Neural progenitor cell (in vitro differentiated cells): ENCODE measurements at regions not wholly inside any gene's neighbourhood (a gene's known extent, or its start where the extent isn't known, plus 50 kb on each side); places are given as distances from the start of the nearest gene placed in this dataset.

Experiments used
- DNase-seq: peaks from one replicate; pipeline ENCODE4 v3.0.0-alpha.2; 2016; ENCODE audit warnings: low spot score
- H2AFZ ChIP-seq: fragments of 200-600 bp; sonication (generic); replicated peaks from 2 replicates; pipeline ENCODE4 v1.6.1; 2016; ENCODE audit warnings: antibody characterized with exemption
- H3F3A ChIP-seq: fragments of 200-600 bp; sonication (generic); 2 replicates; pipeline ENCODE4 v1.6.1; 2016; ENCODE audit warnings: antibody characterized with exemption, low read depth
- H3K27ac ChIP-seq: fragments of 200-600 bp; sonication (generic); 2 replicates; pipeline ENCODE4 v1.5.1; 2016; ENCODE audit warnings: mild to moderate bottlenecking
- H3K27me3 ChIP-seq: fragments of 200-600 bp; sonication (generic); 2 replicates; pipeline ENCODE4 v1.6.1; 2016; ENCODE audit warnings: mild to moderate bottlenecking, moderate library complexity
- H3K36me3 ChIP-seq: fragments of 200-600 bp; sonication (generic); 2 replicates; pipeline ENCODE4 v1.5.1; 2016
- H3K4me1 ChIP-seq: fragments of 200-600 bp; sonication (generic); 2 replicates; pipeline ENCODE4 v1.6.1; 2016; ENCODE audit warnings: mixed run types
- H3K4me2 ChIP-seq: fragments of 200-600 bp; sonication (generic); 2 replicates; pipeline ENCODE4 v1.6.1; 2016
- H3K4me3 ChIP-seq: fragments of 200-600 bp; sonication (generic); 2 replicates; pipeline ENCODE4 v1.5.1; 2016
- H3K79me2 ChIP-seq: fragments of 200-600 bp; sonication (generic); 2 replicates; pipeline ENCODE4 v1.6.1; 2016; ENCODE audit warnings: low read depth
- H3K9ac ChIP-seq: fragments of 200-600 bp; sonication (generic); 2 replicates; pipeline ENCODE4 v1.6.1; 2016
- H3K9me3 ChIP-seq: fragments of 200-600 bp; sonication (generic); 2 replicates; pipeline ENCODE4 v1.5.1; 2016; ENCODE audit warnings: low read depth
- H4K20me1 ChIP-seq: fragments of 200-600 bp; sonication (generic); 2 replicates; pipeline ENCODE4 v1.6.1; 2016; ENCODE audit warnings: low read depth
- H3K27ac Mint-ChIP-seq: 3 replicates; pipeline ENCODE4 v1.8.0; 2021; ENCODE audit warnings: mixed read lengths
- H3K27me3 Mint-ChIP-seq: 2 replicates; pipeline ENCODE4 v1.8.0; 2022; ENCODE audit warnings: low read depth, mild to moderate bottlenecking, inconsistent platforms, moderate library complexity, mixed read lengths; ENCODE audit not compliant: insufficient read depth
- H3K36me3 Mint-ChIP-seq: 3 replicates; pipeline ENCODE4 v1.8.0; 2021; ENCODE audit warnings: mixed read lengths
- H3K4me1 Mint-ChIP-seq: 3 replicates; pipeline ENCODE4 v1.8.0; 2021; ENCODE audit warnings: mixed read lengths
- H3K4me3 Mint-ChIP-seq: 3 replicates; pipeline ENCODE4 v1.8.0; 2021; ENCODE audit warnings: mild to moderate bottlenecking, moderate library complexity, mixed read lengths
- H3K9me3 Mint-ChIP-seq: 3 replicates; pipeline ENCODE4 v1.8.0; 2020; ENCODE audit warnings: mixed read lengths
- CTCF ChIP-seq: fragments of 200-600 bp; sonication (generic); IDR thresholded peaks from 2 replicates; pipeline ENCODE4 v1.5.1; 2017; ENCODE audit warnings: antibody characterized with exemption, mild to moderate bottlenecking
- EZH2 ChIP-seq: fragments of 200-600 bp; sonication (generic); IDR thresholded peaks from 2 replicates; pipeline ENCODE4 v1.6.1; 2017; ENCODE audit warnings: antibody characterized with exemption, mild to moderate bottlenecking, moderate library complexity
- EZH2phosphoT487 ChIP-seq: fragments of 200-600 bp; sonication (generic); IDR thresholded peaks from 2 replicates; pipeline ENCODE4 v1.6.1; 2017; ENCODE audit warnings: antibody characterized with exemption

- no peaks in the 10 kb centered on the region for H4K20me1 ChIP-seq
- no peak overlapping the region for H3K27ac Mint-ChIP-seq
- no peak overlapping the region for H2AFZ ChIP-seq
- no peak overlapping the region for H3K27ac ChIP-seq
- DNase-seq = no peak
- H3F3A ChIP-seq = no peaks in the 10 kb centered on the region
- H3K9me3 Mint-ChIP-seq = no peaks in the 10 kb centered on the region
- H3K4me3 Mint-ChIP-seq = no peak overlapping the region
- H3K4me2 ChIP-seq = no peak overlapping the region
- TF ChIP-seq EZH2 = no peak
- no peak for TF ChIP-seq EZH2phosphoT487
- TF ChIP-seq CTCF = no peak
- no peaks in the 10 kb centered on the region for H3K36me3 Mint-ChIP-seq
- H3K36me3 ChIP-seq = no peaks in the 10 kb centered on the region
- peaks cover 4% of the 10 kb centered on the region for H3K4me1 ChIP-seq
- H3K9ac ChIP-seq = no peak overlapping the region
- peaks cover 2% of the 10 kb centered on the region for H3K27me3 Mint-ChIP-seq
- H3K79me2 ChIP-seq = no peaks in the 10 kb centered on the region
- no peaks in the 10 kb centered on the region for H3K9me3 ChIP-seq
- no peaks in the 10 kb centered on the region for H3K27me3 ChIP-seq
- H3K4me3 ChIP-seq = no peak overlapping the region
- H3K4me1 Mint-ChIP-seq = peaks cover 12% of the 10 kb centered on the region
Observed at GRCh38 chr17:55645361-55645760, 77.3 kb downstream of the TMEM100 start.

- TF ChIP-seq EZH2phosphoT487 = no peak
- no peak for TF ChIP-seq CTCF
- no peak for TF ChIP-seq EZH2
- Mint-ChIP-seq H3K27me3 (peaks cover 2% of the 10 kb centered on the region), H3K4me1 (peaks cover 16% of the 10 kb centered on the region), H3K36me3 (no peaks in the 10 kb centered on the region), H3K9me3 (no peaks in the 10 kb centered on the region), H3K4me3 (no peak overlapping the region), H3K27ac (no peak overlapping the region)
- Histone ChIP-seq H3K36me3 (no peaks in the 10 kb centered on the region), H2AFZ (no peak overlapping the region), H3K4me2 (no peak overlapping the region), H3K27me3 (no peaks in the 10 kb centered on the region), H3K9me3 (no peaks in the 10 kb centered on the region), H3K79me2 (no peaks in the 10 kb centered on the region), H3K9ac (no peak overlapping the region), H4K20me1 (no peaks in the 10 kb centered on the region), H3K4me3 (no peak overlapping the region), H3K27ac (no peak overlapping the region), H3F3A (no peaks in the 10 kb centered on the region), H3K4me1 (peaks cover 4% of the 10 kb centered on the region)
- DNase-seq = no peak
Observed at GRCh38 chr17:55644346-55644745, 78.3 kb downstream of the TMEM100 start.

- Histone ChIP-seq H3F3A (no peaks in the 10 kb centered on the region), H3K4me1 (peaks cover under 1% of the 10 kb centered on the region), H4K20me1 (no peaks in the 10 kb centered on the region), H3K79me2 (no peaks in the 10 kb centered on the region), H2AFZ (no peak overlapping the region), H3K36me3 (no peaks in the 10 kb centered on the region), H3K4me2 (no peak overlapping the region), H3K4me3 (no peak overlapping the region), H3K27me3 (no peaks in the 10 kb centered on the region), H3K9ac (no peak overlapping the region), H3K9me3 (no peaks in the 10 kb centered on the region), H3K27ac (no peak overlapping the region)
- H3K36me3 Mint-ChIP-seq = no peaks in the 10 kb centered on the region
- H3K4me3 Mint-ChIP-seq = no peak overlapping the region
- TF ChIP-seq EZH2 (no peak), EZH2phosphoT487 (no peak), CTCF (no peak)
- peaks cover 2% of the 10 kb centered on the region for H3K27me3 Mint-ChIP-seq
- peaks cover 12% of the 10 kb centered on the region for H3K4me1 Mint-ChIP-seq
- H3K27ac Mint-ChIP-seq = no peak overlapping the region
- DNase-seq = no peak
- no peaks in the 10 kb centered on the region for H3K9me3 Mint-ChIP-seq
Observed at GRCh38 chr17:55642741-55643140, 79.9 kb downstream of the TMEM100 start.

- H3K27me3 ChIP-seq = no peaks in the 10 kb centered on the region
- H3K4me1 ChIP-seq = no peaks in the 10 kb centered on the region
- no peak overlapping the region for H3K4me3 ChIP-seq
- H4K20me1 ChIP-seq = no peaks in the 10 kb centered on the region
- H2AFZ ChIP-seq = no peak overlapping the region
- H3K79me2 ChIP-seq = no peaks in the 10 kb centered on the region
- TF ChIP-seq EZH2 = no peak
- TF ChIP-seq CTCF = peak; percentile 42
- TF ChIP-seq EZH2phosphoT487 = no peak
- Mint-ChIP-seq H3K27me3 (peaks cover 2% of the 10 kb centered on the region), H3K27ac (no peak overlapping the region), H3K4me1 (peaks cover 11% of the 10 kb centered on the region), H3K9me3 (no peaks in the 10 kb centered on the region), H3K4me3 (no peak overlapping the region), H3K36me3 (no peaks in the 10 kb centered on the region)
- no peak overlapping the region for H3K4me2 ChIP-seq
- H3F3A ChIP-seq = no peaks in the 10 kb centered on the region
- H3K9me3 ChIP-seq = no peaks in the 10 kb centered on the region
- H3K9ac ChIP-seq = no peak overlapping the region
- peak; percentile 43 for DNase-seq
- no peak overlapping the region for H3K27ac ChIP-seq
- no peaks in the 10 kb centered on the region for H3K36me3 ChIP-seq
Observed at GRCh38 chr17:55641676-55642081, 81.0 kb downstream of the TMEM100 start.
